SK-N-SH treated with all-trans-retinoic acid at 6 μM for 48 hours (cell line): ENCODE measurements at regions not wholly inside any gene's neighbourhood (a gene's known extent, or its start where the extent isn't known, plus 50 kb on each side); places are given as distances from the start of the nearest gene placed in this dataset.

Experiments
- ATAC-seq: fragments of 200-7000 bp; cut with Tn5 transposase; 3 replicates; pipeline ENCODE4 v1.9.1; 2020; ENCODE audit warnings: mild to moderate bottlenecking, moderate library complexity
- ARNTL ChIP-seq: fragments of 450-650 bp; formaldehyde crosslinking; IDR thresholded peaks from 2 replicates; pipeline ENCODE4 v1.5.0; 2020; ENCODE audit warnings: low read depth, mild to moderate bottlenecking, moderate library complexity, borderline replicate concordance
- BACH2 ChIP-seq: fragments of 250-450 bp; sonication (Bioruptor Pico); IDR thresholded peaks from 2 replicates; pipeline ENCODE4 v1.9.0; 2021; ENCODE audit warnings: mild to moderate bottlenecking, borderline replicate concordance
- CREB5 ChIP-seq: fragments of 250-450 bp; sonication (Bioruptor Pico); IDR thresholded peaks from 2 replicates; pipeline ENCODE4 v1.5.1; 2020; ENCODE audit warnings: low read depth, mild to moderate bottlenecking, moderate library complexity
- CSDC2 ChIP-seq: fragments of 250-450 bp; sonication (Bioruptor Pico); IDR thresholded peaks from 2 replicates; pipeline ENCODE4 v1.5.0; 2020; ENCODE audit warnings: mild to moderate bottlenecking, moderate library complexity
- CSRNP3 ChIP-seq: fragments of 250-450 bp; sonication (Bioruptor Pico); IDR thresholded peaks from 2 replicates; pipeline ENCODE4 v1.5.1; 2021; ENCODE audit warnings: mild to moderate bottlenecking, moderate library complexity
- ESRRG ChIP-seq: fragments of 250-450 bp; sonication (Bioruptor Pico); IDR thresholded peaks from 2 replicates; pipeline ENCODE4 v1.6.1; 2021; ENCODE audit warnings: mild to moderate bottlenecking
- GLIS3 ChIP-seq: fragments of 250-450 bp; sonication (Bioruptor Pico); IDR thresholded peaks from 2 replicates; pipeline ENCODE4 v1.5.0; 2020; ENCODE audit warnings: mild to moderate bottlenecking, moderate library complexity
- ISL1 ChIP-seq: fragments of 250-450 bp; sonication (Bioruptor Pico); IDR thresholded peaks from 2 replicates; pipeline ENCODE4 v2.1.2; 2022; ENCODE audit warnings: mild to moderate bottlenecking, moderate library complexity
- OSR1 ChIP-seq: fragments of 250-450 bp; sonication (Bioruptor Pico); IDR thresholded peaks from 2 replicates; pipeline ENCODE4 v1.8.0; 2022; ENCODE audit warnings: moderate library complexity, mild to moderate bottlenecking, inconsistent platforms
- PATZ1 ChIP-seq: fragments of 250-450 bp; sonication (Bioruptor Pico); IDR thresholded peaks from 2 replicates; pipeline ENCODE4 v1.8.0; 2020; ENCODE audit warnings: mild to moderate bottlenecking, moderate library complexity, borderline replicate concordance
- POU6F1 ChIP-seq: fragments of 250-450 bp; sonication (Bioruptor Pico); IDR thresholded peaks from 2 replicates; pipeline ENCODE4 v1.8.0; 2021; ENCODE audit warnings: low read depth, mild to moderate bottlenecking, moderate library complexity, borderline replicate concordance
- PPARA ChIP-seq: fragments of 250-450 bp; sonication (Bioruptor Pico); IDR thresholded peaks from 2 replicates; pipeline ENCODE4 v1.5.0; 2020; ENCODE audit warnings: mild to moderate bottlenecking, borderline replicate concordance
- RARB ChIP-seq: fragments of 250-450 bp; sonication (Bioruptor Pico); IDR thresholded peaks from 2 replicates; pipeline ENCODE4 v1.8.0; 2021; ENCODE audit warnings: mild to moderate bottlenecking, moderate library complexity
- SNAI2 ChIP-seq: fragments of 250-450 bp; sonication (Bioruptor Pico); IDR thresholded peaks from 2 replicates; pipeline ENCODE4 v1.5.0; 2020; ENCODE audit warnings: mild to moderate bottlenecking, moderate library complexity
- TCF4 ChIP-seq: fragments of 250-450 bp; sonication (Bioruptor Pico); IDR thresholded peaks from 2 replicates; pipeline ENCODE4 v1.8.0; 2021; ENCODE audit warnings: mild to moderate bottlenecking, moderate library complexity, borderline replicate concordance
- TOX ChIP-seq: fragments of 250-450 bp; sonication (Bioruptor Pico); IDR thresholded peaks from 2 replicates; pipeline ENCODE4 v1.8.0; 2021; ENCODE audit warnings: mild to moderate bottlenecking, moderate library complexity, borderline replicate concordance
- ZC3H10 ChIP-seq: fragments of 250-450 bp; sonication (Bioruptor Pico); IDR thresholded peaks from 2 replicates; pipeline ENCODE4 v1.5.1; 2021; ENCODE audit warnings: mild to moderate bottlenecking, moderate library complexity
- ZFP3 ChIP-seq: fragments of 250-450 bp; sonication (Bioruptor Pico); IDR thresholded peaks from 2 replicates; pipeline ENCODE4 v1.5.0; 2020; ENCODE audit warnings: mild to moderate bottlenecking, moderate library complexity
- ZFP30 ChIP-seq: fragments of 450-650 bp; formaldehyde crosslinking; IDR thresholded peaks from 2 replicates; pipeline ENCODE4 v1.5.0; 2022; ENCODE audit warnings: mild to moderate bottlenecking, moderate library complexity
- ZNF565 ChIP-seq: fragments of 450-650 bp; formaldehyde crosslinking; conservative IDR thresholded peaks from 2 replicates; pipeline ENCODE4 v1.5.0; 2020; ENCODE audit warnings: low read depth, mild to moderate bottlenecking, moderate library complexity
- ZNF70 ChIP-seq: fragments of 450-650 bp; formaldehyde crosslinking; IDR thresholded peaks from 2 replicates; pipeline ENCODE4 v1.5.0; 2020; ENCODE audit warnings: mild to moderate bottlenecking, moderate library complexity
- ZNF8 ChIP-seq: fragments of 450-650 bp; formaldehyde crosslinking; IDR thresholded peaks from 2 replicates; pipeline ENCODE4 v1.5.0; 2020; ENCODE audit warnings: mild to moderate bottlenecking, moderate library complexity

- ATAC-seq, result no peak
- TF ChIP-seq ZNF565 (no peak), RARB (CRISPR knock-in tag) (no peak), GLIS3 (CRISPR knock-in tag) (no peak), POU6F1 (no peak), BACH2 (CRISPR knock-in tag) (no peak), ZC3H10 (CRISPR knock-in tag) (no peak), ZFP3 (CRISPR knock-in tag) (no peak), OSR1 (CRISPR knock-in tag) (no peak), PPARA (CRISPR knock-in tag) (no peak), ZNF70 (CRISPR knock-in tag) (no peak), ISL1 (CRISPR knock-in tag) (no peak), ARNTL (no peak), ZFP30 (CRISPR knock-in tag) (no peak), SNAI2 (CRISPR knock-in tag) (no peak), TCF4 (CRISPR knock-in tag) (no peak), ZNF8 (CRISPR knock-in tag) (no peak), ESRRG (no peak), CREB5 (CRISPR knock-in tag) (no peak), CSRNP3 (CRISPR knock-in tag) (no peak)
Observed at GRCh38 chr2:120622159-120622869, 113.4 kb upstream of the GLI2 start.

GRCh38 chr2:120622886-120623753 is 112.5 kb upstream of the GLI2 start:
- TF ChIP-seq TOX (CRISPR knock-in tag) (no peak), ZC3H10 (CRISPR knock-in tag) (no peak), ARNTL (no peak), ESRRG (no peak), ZFP3 (CRISPR knock-in tag) (no peak), BACH2 (CRISPR knock-in tag) (no peak), ZNF565 (no peak), CSDC2 (CRISPR knock-in tag) (no peak), POU6F1 (no peak), CSRNP3 (CRISPR knock-in tag) (no peak), ISL1 (CRISPR knock-in tag) (no peak), GLIS3 (CRISPR knock-in tag) (no peak), ZNF70 (CRISPR knock-in tag) (no peak), ZFP30 (CRISPR knock-in tag) (no peak), PATZ1 (CRISPR knock-in tag) (no peak), PPARA (CRISPR knock-in tag) (no peak)
- ATAC-seq, result no peak
